ENCODE measurements at regions not wholly inside any gene's neighbourhood (a gene's known extent, or its start where the extent isn't known, plus 50 kb on each side); places are given as distances from the start of the nearest gene placed in this dataset.

DNA sequence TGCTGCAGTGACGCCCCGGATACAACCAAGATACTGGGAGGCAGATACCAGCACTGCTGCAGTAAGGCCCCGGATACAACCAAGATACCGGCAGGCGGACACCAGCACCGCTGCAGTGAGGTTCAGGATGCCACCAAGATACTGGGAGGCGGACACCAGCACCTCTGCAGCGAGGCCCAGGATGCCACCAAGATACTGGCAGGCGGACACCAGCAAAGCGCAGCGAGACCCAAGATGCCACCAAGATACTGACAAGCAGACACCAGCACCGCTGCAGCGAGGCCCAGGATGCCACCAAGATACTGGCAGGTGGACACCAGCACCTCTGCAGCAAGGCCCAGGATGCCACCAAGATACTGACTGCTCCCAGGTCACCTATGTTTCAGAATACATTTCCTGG, 225.2 kb downstream of the BRD1 start:
- Histone ChIP-seq H2AK9ac (replicated peaks; ENCODE audit: low read depth, low read length, poor library complexity) (no peak overlapping the region), H2BK120ac (ENCODE audit: low read depth, low read length) (no peak overlapping the region), H3K56ac (ENCODE audit: extremely low read depth, insufficient read depth, low read length) (no peak overlapping the region), H3K9me3 (ENCODE audit: control insufficient read depth, insufficient read depth, low read length) (peaks cover 57% of the 10 kb centered on the region), H4K91ac (ENCODE audit: insufficient read depth, low read depth, low read length) (no peak overlapping the region), H3K27me3 (ENCODE audit: control insufficient read depth, insufficient read depth, low read length) (no peaks in the 10 kb centered on the region), H2AFZ (replicated peaks; ENCODE audit: low read length, poor library complexity) (no peak overlapping the region), H4K5ac (ENCODE audit: low read depth, low read length) (no peak overlapping the region), H3K9me1 (ENCODE audit: insufficient read depth, low read length) (no peaks in the 10 kb centered on the region), H3K4ac (ENCODE audit: low read depth, low read length) (no peak overlapping the region), H3K14ac (replicated peaks; ENCODE audit: low read depth, low read length) (no peak overlapping the region), H3K9ac (ENCODE audit: low read depth, low read length) (no peak overlapping the region), H3K23ac (ENCODE audit: low read depth, low read length) (no peak overlapping the region), H3K79me1 (ENCODE audit: low read depth in 1 of 2, low read length in 2 of 2) (no peaks in the 10 kb centered on the region), H3K4me1 (ENCODE audit: control insufficient read depth, insufficient read depth, low read length) (no peaks in the 10 kb centered on the region), H2AK5ac (ENCODE audit: low read depth, low read length) (no peak overlapping the region), H2BK20ac (ENCODE audit: low read depth, low read length) (no peak overlapping the region), H2BK5ac (ENCODE audit: low read depth, low read length, poor library complexity, severe bottlenecking) (no peak overlapping the region), H4K20me1 (ENCODE audit: insufficient read depth, low read length) (no peaks in the 10 kb centered on the region), H4K8ac (ENCODE audit: low read depth in 2 of 2, low read length in 2 of 2) (no peak overlapping the region), H3K4me3 (ENCODE audit: insufficient read depth, low read depth, low read length) (no peak overlapping the region), H3K4me2 (ENCODE audit: low read depth, low read length) (no peak overlapping the region), H3K18ac (ENCODE audit: low read depth, low read length) (no peak overlapping the region), H3K36me3 (ENCODE audit: control insufficient read depth, insufficient read depth, low read length) (no peaks in the 10 kb centered on the region), H3K27ac (ENCODE audit: insufficient read depth, low read length) (no peak overlapping the region), H2BK15ac (ENCODE audit: low read depth, low read length) (no peak overlapping the region)
- in situ Hi-C loops (cut with MboI; ENCODE audit: low sequenced_read_pairs) (no loop called here), intact Hi-C loops (cut with micrococcal nuclease) (no loop called here), dilution Hi-C loops (cut with HindIII; ENCODE audit: low sequenced_read_pairs, unreplicated experiment) (no loop called here)
- CTCF ChIA-PET, result no interaction called here
- 80% methylated on average over 5 of the region's 13 CpGs; no CpG with 5 or more reads in 1 of the 2 experiments for WGBS, 2 experiments (ENCODE audit: extremely low coverage in 2 of 2, insufficient read length in 1 of 2)
- no TSS peak for BruUV-seq (replicated peaks)
- POLR2A ChIA-PET (ENCODE audit: unreplicated experiment), result no interaction called here
- TF ChIP-seq, protein P1, sequence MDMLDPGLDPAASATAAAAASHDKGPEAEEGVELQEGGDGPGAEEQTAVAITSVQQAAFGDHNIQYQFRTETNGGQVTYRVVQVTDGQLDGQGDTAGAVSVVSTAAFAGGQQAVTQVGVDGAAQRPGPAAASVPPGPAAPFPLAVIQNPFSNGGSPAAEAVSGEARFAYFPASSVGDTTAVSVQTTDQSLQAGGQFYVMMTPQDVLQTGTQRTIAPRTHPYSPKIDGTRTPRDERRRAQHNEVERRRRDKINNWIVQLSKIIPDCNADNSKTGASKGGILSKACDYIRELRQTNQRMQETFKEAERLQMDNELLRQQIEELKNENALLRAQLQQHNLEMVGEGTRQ (IDR thresholded peaks at IDR 0.05; ENCODE audit: low read depth, low read length), result no peak
- DNase-seq, result no peak
- ATAC-seq (ENCODE audit: low read depth), result no peak

Measured in IMR-90 (cell line).